GM12878 (cell line): ENCODE measurements at regions not wholly inside any gene's neighbourhood (a gene's known extent, or its start where the extent isn't known, plus 50 kb on each side); places are given as distances from the start of the nearest gene placed in this dataset.

ENCODE experiments used
- ATAC-seq: fragments of 200-7000 bp; cut with Tn5 transposase; 3 replicates; pipeline ENCODE4 v1.9.1; 2020; ENCODE audit warnings: mild to moderate bottlenecking, moderate library complexity
- BruUV-seq: library from RNA; stranded (reverse); fragments of 400-500 nt; replicated peaks from 2 replicates; lab custom pipeline; 2021; lab: Mats Ljungman, UMichigan
- CTCF ChIA-PET: fragments of 300-600 bp; sonication (Branson Sonifier 250); formaldehyde crosslinking; extraction: SDS; loops from one replicate; lab custom pipeline; 2021; ENCODE audit warnings: inconsistent platforms; lab: Yijun Ruan, JAX
- POLR2A ChIA-PET: fragments of 350-600 bp; formaldehyde crosslinking; extraction: SDS; loops from one replicate; lab custom pipeline; 2021; ENCODE audit warnings: inconsistent platforms; lab: Charles Lee
- RAD21 ChIA-PET: fragments of 300-600 bp; sonication (Branson Sonifier 250); formaldehyde crosslinking; loops from one replicate; lab custom pipeline; 2023; ENCODE audit warnings: antibody characterized with exemption; ENCODE audit not compliant: unreplicated experiment; lab: Charles Lee
- SMC1A ChIA-PET: fragments of 300-600 bp; sonication (Branson Sonifier 250); formaldehyde crosslinking; loops from one replicate; lab custom pipeline; 2023; ENCODE audit not compliant: unreplicated experiment, uncharacterized antibody; lab: Charles Lee
- DNase-seq: peaks from one replicate; pipeline ENCODE4 v3.0.0-alpha.2; 2011; ENCODE audit warnings: low read depth, low spot score
- FAIRE-seq: peaks from 3 replicates; lab custom pipeline; 2011; peaks lifted over from hg19 to GRCh38; lab: Jason Lieb, UNC
- H2AFZ ChIP-seq: 2 replicates; pipeline ENCODE4 v1.6.0; 2011; ENCODE audit warnings: low read depth, low read length, control low read depth; ENCODE audit not compliant: control insufficient read depth
- H3K27ac ChIP-seq: 2 replicates; pipeline ENCODE4 v1.5.1; 2011; ENCODE audit warnings: control low read depth; ENCODE audit not compliant: control insufficient read depth, insufficient read depth
- H3K27me3 ChIP-seq, 2 experiments: replicated peaks in 1 of 2; 2 replicates each; pipeline versions ENCODE4 v1.6.0 to v1.6.1; 2011; ENCODE audit warnings: low read length in 1 of 2; ENCODE audit not compliant: control insufficient read depth in 2 of 2, insufficient read depth in 2 of 2
- H3K36me3 ChIP-seq, 2 experiments: 2 replicates each; pipeline ENCODE4 v1.5.1; 2011; ENCODE audit warnings: low read length in 1 of 2; ENCODE audit not compliant: control insufficient read depth in 2 of 2, insufficient read depth in 2 of 2
- H3K4me1 ChIP-seq: 2 replicates; pipeline ENCODE4 v1.6.1; 2011; ENCODE audit warnings: mild to moderate bottlenecking, low read length, moderate library complexity, mixed read lengths; ENCODE audit not compliant: control insufficient read depth, insufficient read depth
- H3K4me2 ChIP-seq: 2 replicates; pipeline ENCODE4 v1.6.0; 2011; ENCODE audit warnings: control low read depth; ENCODE audit not compliant: control insufficient read depth, insufficient read depth
- H3K4me3 ChIP-seq: fragments of 200-600 bp; sonication (generic); 2 replicates; pipeline ENCODE4 v1.5.1; 2016
- H3K79me2 ChIP-seq: 2 replicates; pipeline ENCODE4 v1.6.0; 2011; ENCODE audit warnings: low read length; ENCODE audit not compliant: control insufficient read depth, insufficient read depth
- H3K9ac ChIP-seq: 2 replicates; pipeline ENCODE4 v1.8.0; 2011; ENCODE audit warnings: low read length, control low read depth, mixed read lengths; ENCODE audit not compliant: control insufficient read depth, insufficient read depth
- H3K9me3 ChIP-seq: replicated peaks from 3 replicates; pipeline ENCODE4 v1.5.1; 2011; ENCODE audit warnings: mild to moderate bottlenecking, low read length; ENCODE audit not compliant: control insufficient read depth, insufficient read depth
- H4K20me1 ChIP-seq: 2 replicates; pipeline ENCODE4 v1.6.0; 2011; ENCODE audit not compliant: control insufficient read depth, insufficient read depth
- BCL11A ChIP-seq: IDR thresholded peaks from 2 replicates; pipeline ENCODE4 v1.6.1; 2011; ENCODE audit warnings: low read depth, low read length
- ELK1 ChIP-seq: IDR thresholded peaks from 2 replicates; pipeline ENCODE4 v1.6.1; 2012; ENCODE audit warnings: low read depth, low read length, improper control_type of control experiment
- GATAD2B ChIP-seq: fragments of 450-650 bp; conservative IDR thresholded peaks from 2 replicates; pipeline ENCODE4 v1.6.1; 2017; ENCODE audit warnings: low read depth, mild to moderate bottlenecking, moderate library complexity
- KDM1A ChIP-seq: fragments of 200-600 bp; sonication (generic); IDR thresholded peaks from 2 replicates; pipeline ENCODE4 v1.6.1; 2016; ENCODE audit warnings: borderline replicate concordance
- MEF2B ChIP-seq: fragments of 450-650 bp; IDR thresholded peaks from 2 replicates; pipeline ENCODE4 v1.6.1; 2018; ENCODE audit warnings: mild to moderate bottlenecking, moderate library complexity; ENCODE audit not compliant: partially characterized antibody, poor library complexity, severe bottlenecking
- NKRF ChIP-seq: fragments of 450-650 bp; conservative IDR thresholded peaks from 2 replicates; pipeline ENCODE4 v1.6.1; 2017; ENCODE audit warnings: mild to moderate bottlenecking, moderate library complexity
- RAD21 ChIP-seq: IDR thresholded peaks from 2 replicates; pipeline ENCODE4 v1.6.1; 2011; ENCODE audit warnings: mild to moderate bottlenecking, low read depth, low read length, moderate library complexity; ENCODE audit not compliant: insufficient read depth
- RB1 ChIP-seq: fragments of 450-650 bp; formaldehyde crosslinking; IDR thresholded peaks from 2 replicates; pipeline ENCODE4 v1.6.1; 2017; ENCODE audit warnings: mild to moderate bottlenecking, borderline replicate concordance
- SMAD1 ChIP-seq: fragments of 450-650 bp; IDR thresholded peaks from 2 replicates; pipeline ENCODE4 v1.6.1; 2018; ENCODE audit warnings: mild to moderate bottlenecking, low read depth; ENCODE audit not compliant: partially characterized antibody
- USF2 ChIP-seq: IDR thresholded peaks from 2 replicates; pipeline ENCODE4 v1.6.1; 2011; ENCODE audit warnings: low read depth, low read length, improper control_type of control experiment, borderline replicate concordance
- ZNF622 ChIP-seq: fragments of 450-650 bp; IDR thresholded peaks from 2 replicates; pipeline ENCODE4 v1.6.1; 2017; ENCODE audit warnings: mild to moderate bottlenecking, inconsistent platforms
- WGBS: methylation state at CpG from one replicate; pipeline ENCODE4 v1.1.6; 2016; ENCODE audit warnings: low lambda C conversion rate; ENCODE audit not compliant: insufficient replicate concordance, insufficient coverage; ENCODE audit errors: missing lambda C conversion rate; 5-methylcytosine and 5-hydroxymethylcytosine counted together
- in situ Hi-C: fragments of 300-500 bp; cut with MboI; formaldehyde crosslinking; loops from 9 replicates; pipeline ENCODE4 v1.14.3; 2018; ENCODE audit warnings: mixed read lengths
- intact Hi-C: fragments of 100-400 bp; cut with micrococcal nuclease; formaldehyde crosslinking; loops from one replicate; pipeline ENCODE4 v1.14.2; 2022; ENCODE audit not compliant: unreplicated experiment

- ChIA-PET CTCF (no interaction called here), POLR2A (interaction anchor here (0.7 kb wide), 1 partner anchor 1321 kb away, joined by 3 read pairs; no protein-coding TSS in a partner anchor), SMC1A (no interaction called here), RAD21 (no interaction called here)
- Histone ChIP-seq H2AFZ (no peak overlapping the region), H3K79me2 (no peaks in the 10 kb centered on the region), H3K9ac (no peak overlapping the region), H3K4me2 (no peak overlapping the region), H3K27me3 (no peaks in the 10 kb centered on the region), H4K20me1 (no peaks in the 10 kb centered on the region), H3K36me3 (no peaks in the 10 kb centered on the region), H3K9me3 (no peaks in the 10 kb centered on the region), H3K27ac (no peak overlapping the region), H3K4me1 (no peaks in the 10 kb centered on the region), H3K4me3 (no peak overlapping the region)
- FAIRE-seq = no peak
- WGBS = 42% methylated on average over 4 of the region's 4 CpGs
- intact Hi-C loops (no loop called here), in situ Hi-C loops (no loop called here)
- TF ChIP-seq SMAD1 (no peak), KDM1A (no peak), RAD21 (no peak), ZNF622 (no peak), ELK1 (no peak), GATAD2B (no peak), MEF2B (no peak), USF2 (no peak), BCL11A (no peak), NKRF (no peak), RB1 (no peak)
- no TSS peak for BruUV-seq
- ATAC-seq = no peak
- no peak for DNase-seq
Observed at GRCh38 chr7:70926666-70927065, 205.3 kb upstream of the GALNT17 start.
